MM.1S (cell line): ENCODE measurements at regions not wholly inside any gene's neighbourhood (a gene's known extent, or its start where the extent isn't known, plus 50 kb on each side); places are given as distances from the start of the nearest gene placed in this dataset.

Source experiments
- DNase-seq: peaks from one replicate; pipeline ENCODE4 v3.0.0-alpha.2; 2015
- H2AFZ ChIP-seq: fragments of 300-600 bp; sonication (generic); 2 replicates; pipeline ENCODE4 v1.6.0; 2016; ENCODE audit warnings: antibody characterized with exemption, low read length
- H3F3A ChIP-seq: fragments of 300-600 bp; sonication (generic); 2 replicates; pipeline ENCODE4 v1.6.1; 2016; ENCODE audit warnings: mild to moderate bottlenecking, antibody characterized with exemption, low read length, moderate library complexity, mixed read lengths; ENCODE audit not compliant: insufficient read depth
- H3K27ac ChIP-seq: fragments of 300-600 bp; sonication (generic); 2 replicates; pipeline ENCODE4 v1.5.1; 2016; ENCODE audit warnings: mild to moderate bottlenecking, low read length
- H3K27me3 ChIP-seq: fragments of 300-600 bp; sonication (generic); replicated peaks from 2 replicates; pipeline ENCODE4 v1.6.0; 2016; ENCODE audit warnings: low read length; ENCODE audit not compliant: insufficient read depth
- H3K36me3 ChIP-seq: fragments of 300-600 bp; sonication (generic); replicated peaks from 2 replicates; pipeline ENCODE4 v1.6.1; 2016; ENCODE audit warnings: mild to moderate bottlenecking, low read length, mixed read lengths; ENCODE audit not compliant: insufficient read depth
- H3K4me1 ChIP-seq: fragments of 300-600 bp; sonication (generic); 2 replicates; pipeline ENCODE4 v1.6.1; 2016; ENCODE audit warnings: low read length, mixed read lengths
- H3K4me2 ChIP-seq: fragments of 300-600 bp; sonication (generic); 2 replicates; pipeline ENCODE4 v1.6.0; 2016; ENCODE audit warnings: low read depth, low read length
- H3K4me3 ChIP-seq: fragments of 300-600 bp; sonication (generic); 2 replicates; pipeline ENCODE4 v1.5.1; 2016; ENCODE audit warnings: low read length, mixed read lengths
- H3K79me2 ChIP-seq: fragments of 300-600 bp; sonication (generic); 2 replicates; pipeline ENCODE4 v1.6.1; 2016; ENCODE audit warnings: mixed run types, low read length, mixed read lengths
- H3K9ac ChIP-seq: fragments of 300-600 bp; sonication (generic); 2 replicates; pipeline ENCODE4 v1.6.1; 2016; ENCODE audit warnings: low read length, mixed read lengths
- H3K9me2 ChIP-seq: fragments of 300-600 bp; sonication (generic); replicated peaks from 2 replicates; pipeline ENCODE4 v1.6.1; 2016; ENCODE audit warnings: mild to moderate bottlenecking, low read length, mixed read lengths; ENCODE audit not compliant: insufficient read depth
- H3K9me3 ChIP-seq: fragments of 300-600 bp; sonication (generic); replicated peaks from 2 replicates; pipeline ENCODE4 v1.6.1; 2016; ENCODE audit warnings: mild to moderate bottlenecking, low read length, mixed read lengths; ENCODE audit not compliant: insufficient read depth
- H4K20me1 ChIP-seq: fragments of 300-600 bp; sonication (generic); 2 replicates; pipeline ENCODE4 v1.6.1; 2016; ENCODE audit warnings: mild to moderate bottlenecking, low read length, moderate library complexity, mixed read lengths; ENCODE audit not compliant: insufficient read depth
- CTCF ChIP-seq: fragments of 300-600 bp; sonication (generic); IDR thresholded peaks from 2 replicates; pipeline ENCODE4 v1.5.1; 2016; ENCODE audit warnings: antibody characterized with exemption, low read length, mixed read lengths
- EZH2 ChIP-seq: fragments of 300-600 bp; sonication (generic); optimal IDR thresholded peaks from 2 replicates; pipeline ENCODE3; 2017; ENCODE audit warnings: low read depth, mild to moderate bottlenecking, antibody characterized with exemption, low read length, mixed read lengths
- EZH2phosphoT487 ChIP-seq: fragments of 300-600 bp; sonication (generic); IDR thresholded peaks from 2 replicates; pipeline ENCODE4 v1.6.1; 2018; ENCODE audit warnings: antibody characterized with exemption, low read length

DNA sequence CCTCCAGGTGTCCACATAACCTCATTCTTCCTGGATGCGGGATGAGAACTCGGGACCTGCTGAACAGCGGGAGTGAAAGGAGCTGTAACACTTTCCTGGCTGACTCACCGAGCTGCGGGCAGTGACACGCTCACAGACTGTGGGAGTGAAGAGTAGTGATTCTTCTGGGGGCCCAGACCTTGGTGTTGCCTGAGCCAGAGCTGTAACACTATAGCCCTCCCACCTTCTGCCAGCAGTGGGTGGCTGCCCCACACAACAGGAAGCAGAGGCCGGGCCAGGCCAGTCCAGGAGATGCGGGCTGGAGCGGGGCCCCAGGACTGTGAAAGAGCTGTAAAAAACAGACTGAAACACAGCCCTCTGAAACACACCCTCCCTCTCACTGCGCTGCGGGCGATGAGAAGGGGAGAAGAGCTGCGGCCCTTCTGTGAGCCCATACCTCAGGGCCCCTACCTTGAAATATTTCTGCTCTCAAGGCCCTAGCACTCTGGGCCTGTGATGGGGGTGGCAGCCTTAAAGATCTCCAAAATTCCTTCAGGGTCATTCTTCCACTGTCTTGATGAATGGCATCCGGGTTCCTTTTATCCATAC is 464.0 kb upstream of the CCDC54 start:
- H3K27me3 ChIP-seq, result no peaks in the 10 kb centered on the region
- H2AFZ ChIP-seq, result no peak overlapping the region
- no peak overlapping the region for H3K27ac ChIP-seq
- no peak for DNase-seq
- no peaks in the 10 kb centered on the region for H3K36me3 ChIP-seq
- no peaks in the 10 kb centered on the region for H3K9me3 ChIP-seq
- no peak overlapping the region for H3K4me3 ChIP-seq
- H4K20me1 ChIP-seq, result no peaks in the 10 kb centered on the region
- no peak for TF ChIP-seq CTCF
- TF ChIP-seq EZH2, result no peak
- TF ChIP-seq EZH2phosphoT487, result no peak
- no peaks in the 10 kb centered on the region for H3K79me2 ChIP-seq
- no peaks in the 10 kb centered on the region for H3F3A ChIP-seq
- H3K9ac ChIP-seq, result no peak overlapping the region
- no peaks in the 10 kb centered on the region for H3K9me2 ChIP-seq
- H3K4me2 ChIP-seq, result no peak overlapping the region
- no peaks in the 10 kb centered on the region for H3K4me1 ChIP-seq

- Histone ChIP-seq H3K9me2 (no peaks in the 10 kb centered on the region), H3K9me3 (no peaks in the 10 kb centered on the region), H3F3A (no peaks in the 10 kb centered on the region), H3K36me3 (no peaks in the 10 kb centered on the region), H3K9ac (no peak overlapping the region), H3K4me3 (no peak overlapping the region), H3K4me2 (no peak overlapping the region), H2AFZ (no peak overlapping the region), H3K27ac (no peak overlapping the region), H3K27me3 (no peaks in the 10 kb centered on the region), H3K4me1 (no peaks in the 10 kb centered on the region), H4K20me1 (no peaks in the 10 kb centered on the region), H3K79me2 (no peaks in the 10 kb centered on the region)
- TF ChIP-seq EZH2, result no peak
- no peak for TF ChIP-seq EZH2phosphoT487
- TF ChIP-seq CTCF, result no peak
- DNase-seq, result no peak
Observed at GRCh38 chr3:106913966-106914365, 463.3 kb upstream of the CCDC54 start.

DNA sequence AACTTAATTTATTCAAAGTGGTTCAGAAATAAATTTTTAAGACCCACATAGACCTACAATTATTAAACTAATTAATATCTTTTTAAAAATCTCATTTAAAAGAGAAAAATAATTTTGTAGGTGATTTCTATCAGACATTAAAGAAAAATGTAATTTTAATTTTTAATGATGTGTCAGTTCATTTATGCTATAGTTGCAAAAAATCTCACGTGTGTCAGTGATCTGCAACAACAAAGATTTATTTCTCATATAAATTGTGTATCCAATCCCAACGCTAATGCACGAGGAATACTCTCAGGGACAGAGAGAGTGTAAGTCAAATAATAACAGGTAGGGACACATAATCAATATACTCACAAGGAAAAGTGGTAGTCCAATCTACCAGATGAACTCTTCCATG is 456.6 kb upstream of the CCDC54 start:
- Histone ChIP-seq H3F3A (no peaks in the 10 kb centered on the region), H3K9ac (no peak overlapping the region), H3K4me3 (no peak overlapping the region), H2AFZ (no peak overlapping the region), H3K4me1 (no peaks in the 10 kb centered on the region), H3K4me2 (no peak overlapping the region), H3K9me2 (no peaks in the 10 kb centered on the region), H3K36me3 (no peaks in the 10 kb centered on the region), H3K27me3 (no peaks in the 10 kb centered on the region), H4K20me1 (no peaks in the 10 kb centered on the region), H3K27ac (no peak overlapping the region), H3K9me3 (no peaks in the 10 kb centered on the region), H3K79me2 (no peaks in the 10 kb centered on the region)
- no peak for DNase-seq
- no peak for TF ChIP-seq EZH2
- TF ChIP-seq EZH2phosphoT487, result no peak
- TF ChIP-seq CTCF, result no peak
